ENCODE measurements at regions not wholly inside any gene's neighbourhood (a gene's known extent, or its start where the extent isn't known, plus 50 kb on each side); places are given as distances from the start of the nearest gene placed in this dataset.

- POLR2A ChIA-PET (ENCODE audit: low non-redundant PET): no interaction called here
- TF ChIP-seq EZH2 (IDR thresholded peaks at IDR 0.05; ENCODE audit: borderline replicate concordance, low read depth, low read length, poor library complexity, severe bottlenecking) (no peak), CTCF (conservative IDR thresholded peaks at IDR 0.05; ENCODE audit: low read depth, low read length) (no peak)
- CTCF ChIA-PET: no interaction called here
- Histone ChIP-seq H3K27ac (ENCODE audit: low read depth, low read length, poor library complexity, severe bottlenecking) (no peak overlapping the region), H3K4me3 (ENCODE audit: low read depth, low read length, poor library complexity, severe bottlenecking) (no peak overlapping the region), H3K4me1 (ENCODE audit: insufficient read depth, low read length, poor library complexity, severe bottlenecking) (no peaks in the 10 kb centered on the region), H3K36me3 (ENCODE audit: insufficient read depth, low read length, poor library complexity, severe bottlenecking) (no peaks in the 10 kb centered on the region), H3K9me3 (ENCODE audit: low read depth, low read length, poor library complexity, severe bottlenecking) (no peaks in the 10 kb centered on the region), H3K27me3 (replicated peaks; ENCODE audit: insufficient read depth, low read depth, low read length, poor library complexity) (no peaks in the 10 kb centered on the region)
- BruUV-seq (replicated peaks): no TSS peak
- intact Hi-C loops (cut with micrococcal nuclease; ENCODE audit: unreplicated experiment): no loop called here
- no peak for DNase-seq (ENCODE audit: low spot score)
These were observed 642.1 kb upstream of the ADGRL2 start for GRCh38 chr1:81158592-81158991.

DNA sequence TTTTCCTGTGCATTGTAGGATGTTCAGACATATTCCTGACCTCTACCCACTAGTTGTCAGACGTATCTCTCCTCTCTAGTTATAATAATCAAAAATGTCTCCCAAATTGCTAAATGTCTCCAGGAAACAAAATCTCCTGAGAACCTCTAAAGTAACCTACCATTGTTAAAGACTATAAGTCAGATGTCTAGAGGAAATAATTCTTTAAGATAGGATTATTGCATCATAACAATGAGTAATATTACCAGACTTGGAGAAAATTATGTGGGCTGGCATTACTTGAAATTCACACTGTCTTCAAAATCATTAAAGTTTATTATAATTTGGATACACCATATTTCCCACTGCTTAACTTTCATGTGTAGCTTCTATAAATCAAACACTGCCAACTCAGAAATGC is 643.0 kb upstream of the ADGRL2 start:
- no peak for DNase-seq (ENCODE audit: low spot score)
- intact Hi-C loops (cut with micrococcal nuclease; ENCODE audit: unreplicated experiment): no loop called here
- ChIA-PET POLR2A (ENCODE audit: low non-redundant PET) (no interaction called here), CTCF (no interaction called here)
- no TSS peak for BruUV-seq (replicated peaks)
- Histone ChIP-seq H3K27ac (ENCODE audit: low read depth, low read length, poor library complexity, severe bottlenecking) (no peak overlapping the region), H3K4me3 (ENCODE audit: low read depth, low read length, poor library complexity, severe bottlenecking) (no peak overlapping the region), H3K9me3 (ENCODE audit: low read depth, low read length, poor library complexity, severe bottlenecking) (no peaks in the 10 kb centered on the region), H3K36me3 (ENCODE audit: insufficient read depth, low read length, poor library complexity, severe bottlenecking) (no peaks in the 10 kb centered on the region), H3K4me1 (ENCODE audit: insufficient read depth, low read length, poor library complexity, severe bottlenecking) (no peaks in the 10 kb centered on the region), H3K27me3 (replicated peaks; ENCODE audit: insufficient read depth, low read depth, low read length, poor library complexity) (no peaks in the 10 kb centered on the region)
- no peak for TF ChIP-seq CTCF (conservative IDR thresholded peaks at IDR 0.05; ENCODE audit: low read depth, low read length)
- no peak for TF ChIP-seq EZH2 (IDR thresholded peaks at IDR 0.05; ENCODE audit: borderline replicate concordance, low read depth, low read length, poor library complexity, severe bottlenecking)

GRCh38 chr1:81156887-81157286 is 643.8 kb upstream of the ADGRL2 start:
- Histone ChIP-seq H3K4me1 (ENCODE audit: insufficient read depth, low read length, poor library complexity, severe bottlenecking) (no peaks in the 10 kb centered on the region), H3K27ac (ENCODE audit: low read depth, low read length, poor library complexity, severe bottlenecking) (no peak overlapping the region), H3K4me3 (ENCODE audit: low read depth, low read length, poor library complexity, severe bottlenecking) (no peak overlapping the region), H3K9me3 (ENCODE audit: low read depth, low read length, poor library complexity, severe bottlenecking) (no peaks in the 10 kb centered on the region), H3K36me3 (ENCODE audit: insufficient read depth, low read length, poor library complexity, severe bottlenecking) (no peaks in the 10 kb centered on the region), H3K27me3 (replicated peaks; ENCODE audit: insufficient read depth, low read depth, low read length, poor library complexity) (no peaks in the 10 kb centered on the region)
- POLR2A ChIA-PET (ENCODE audit: low non-redundant PET): no interaction called here
- TF ChIP-seq EZH2 (IDR thresholded peaks at IDR 0.05; ENCODE audit: borderline replicate concordance, low read depth, low read length, poor library complexity, severe bottlenecking) (no peak), CTCF (conservative IDR thresholded peaks at IDR 0.05; ENCODE audit: low read depth, low read length) (no peak)
- no peak for DNase-seq (ENCODE audit: low spot score)
- BruUV-seq (replicated peaks): no TSS peak
- intact Hi-C loops (cut with micrococcal nuclease; ENCODE audit: unreplicated experiment): no loop called here
- CTCF ChIA-PET: no interaction called here

Data from A673 (cell line).